SKM-1 treated with dmso at 0.1 percent for 144 hours (cell line): ENCODE measurements at regions not wholly inside any gene's neighbourhood (a gene's known extent, or its start where the extent isn't known, plus 50 kb on each side); places are given as distances from the start of the nearest gene placed in this dataset.
"Not testable (repeated sequence)": the region's sequence is repeated elsewhere in the genome, so short reads cannot be mapped to it uniquely, and the experiment has no call there.

Source experiments
- DNase-seq: peaks from one replicate; lab custom pipeline; 2025; ENCODE audit not compliant: unreplicated experiment; lab: John Stamatoyannopoulos, UW

DNA sequence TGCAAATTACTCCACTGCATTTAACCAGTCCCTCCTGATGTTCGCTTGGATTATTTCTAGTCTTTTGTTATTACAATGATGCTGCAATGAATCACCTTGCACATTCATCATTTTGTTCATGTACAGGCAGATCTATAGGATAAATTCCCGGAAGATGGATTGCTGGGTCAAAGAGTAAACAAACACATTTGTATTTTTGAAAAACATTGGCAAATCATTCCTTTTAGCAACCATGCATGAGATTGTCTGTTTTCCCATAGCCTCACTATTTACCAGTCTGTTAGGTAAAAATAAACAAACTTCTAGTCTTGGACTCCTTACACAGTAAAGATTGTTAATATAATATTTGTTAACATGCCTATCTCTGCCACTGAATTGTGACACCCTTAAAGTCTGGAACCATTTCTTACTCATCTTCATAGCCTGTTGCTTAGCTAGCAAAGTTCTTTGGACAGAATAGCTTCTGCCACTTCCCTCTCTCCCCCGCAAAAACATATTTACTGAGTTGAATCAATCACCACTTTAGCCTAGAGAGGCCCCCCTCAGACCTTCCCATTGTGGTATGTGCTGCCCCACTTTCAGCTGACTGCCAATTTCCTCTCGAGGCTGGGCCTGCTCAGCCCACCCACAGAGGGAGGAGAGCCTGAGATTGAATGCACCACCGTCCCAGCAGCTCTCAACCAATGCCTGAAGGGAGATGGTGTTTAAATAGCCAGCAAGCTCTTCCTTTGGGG lies 108.4 kb upstream of the ATXN3L start:
- no peak for DNase-seq

DNA sequence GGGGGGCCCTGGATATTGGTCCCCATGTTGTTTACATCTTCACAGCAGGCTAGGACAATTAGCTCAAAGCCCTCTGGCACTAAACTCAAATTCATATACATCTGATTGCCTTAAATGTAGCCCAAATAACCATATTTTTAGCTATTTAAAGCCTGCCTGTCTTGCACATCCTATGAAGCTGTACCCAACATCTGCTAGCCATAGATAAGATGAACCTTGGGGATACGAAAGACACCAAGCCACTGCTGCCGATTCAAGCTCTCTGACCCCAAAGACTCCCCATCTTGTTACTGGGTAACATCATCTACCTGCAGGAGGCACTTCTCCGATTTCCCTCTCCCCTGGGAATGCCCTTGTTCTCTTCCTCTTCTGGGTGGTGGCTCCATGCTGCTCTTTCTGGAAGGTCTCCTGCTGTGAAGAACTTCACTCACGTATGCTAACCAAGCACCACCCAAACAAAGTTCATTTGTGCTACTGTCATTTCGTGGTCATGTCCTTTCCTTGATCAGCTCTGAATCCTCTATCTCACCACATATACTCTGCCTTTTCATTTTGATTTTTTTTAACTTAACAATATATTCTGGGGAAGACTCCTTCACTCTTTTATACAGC lies 107.7 kb upstream of the ATXN3L start:
- no peak for DNase-seq

GRCh38 chrX:13420545-13421183 lies 100.8 kb upstream of the ATXN3L start:
- no peak for DNase-seq

GRCh38 chrX:13419918-13420317 lies 100.1 kb upstream of the ATXN3L start:
- DNase-seq = no peak

- no peak for DNase-seq
Observed at GRCh38 chrX:13419276-13419675, 99.4 kb upstream of the ATXN3L start.

DNA sequence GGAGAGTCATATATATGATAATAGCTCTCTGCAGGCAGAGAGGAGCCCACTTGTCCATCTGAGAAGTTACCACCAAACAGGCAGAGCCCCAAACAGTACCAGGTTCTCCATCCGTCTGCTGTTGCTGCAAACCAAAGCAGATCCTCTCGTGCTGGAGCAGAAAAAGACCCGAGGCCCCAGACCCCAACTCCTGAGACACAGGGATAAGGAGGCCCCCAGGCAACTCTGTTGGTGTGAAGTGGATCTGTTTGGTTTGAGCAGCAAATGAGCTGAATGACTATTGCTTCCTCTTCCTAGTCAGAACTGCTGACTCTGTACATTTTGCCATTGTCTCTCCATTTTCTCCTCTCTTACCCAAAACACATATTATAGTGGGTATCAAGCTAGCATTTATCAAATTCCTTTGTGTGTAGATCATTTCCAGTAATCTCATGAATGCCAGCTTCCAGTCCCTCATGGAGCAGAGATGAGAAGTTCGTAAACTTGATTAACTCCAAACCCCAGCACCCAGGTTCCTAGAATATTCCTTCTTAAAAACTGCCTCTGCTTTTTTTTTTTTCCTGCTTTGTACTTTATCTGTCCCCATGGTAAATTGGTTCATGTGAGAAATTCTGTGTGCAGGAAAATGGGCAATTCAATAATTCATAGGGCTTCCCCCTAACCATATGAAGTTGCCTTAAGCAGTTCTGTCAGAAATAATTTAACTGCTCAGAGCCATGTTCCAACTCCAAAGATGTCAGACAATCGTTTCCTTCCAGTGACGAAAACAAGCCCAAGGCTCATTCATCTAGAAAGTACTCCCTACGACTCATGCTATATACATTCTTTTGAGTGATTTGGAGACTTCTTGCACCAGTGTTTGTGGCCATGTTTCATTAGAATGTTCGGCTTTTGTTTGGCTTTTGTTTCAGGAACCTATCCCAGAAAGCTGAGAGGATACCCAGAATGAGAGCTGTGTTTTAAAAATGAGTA lies 98.6 kb upstream of the ATXN3L start:
- DNase-seq = no peak

GRCh38 chrX:13415509-13415908 lies 95.7 kb upstream of the ATXN3L start:
- DNase-seq = no peak

DNA sequence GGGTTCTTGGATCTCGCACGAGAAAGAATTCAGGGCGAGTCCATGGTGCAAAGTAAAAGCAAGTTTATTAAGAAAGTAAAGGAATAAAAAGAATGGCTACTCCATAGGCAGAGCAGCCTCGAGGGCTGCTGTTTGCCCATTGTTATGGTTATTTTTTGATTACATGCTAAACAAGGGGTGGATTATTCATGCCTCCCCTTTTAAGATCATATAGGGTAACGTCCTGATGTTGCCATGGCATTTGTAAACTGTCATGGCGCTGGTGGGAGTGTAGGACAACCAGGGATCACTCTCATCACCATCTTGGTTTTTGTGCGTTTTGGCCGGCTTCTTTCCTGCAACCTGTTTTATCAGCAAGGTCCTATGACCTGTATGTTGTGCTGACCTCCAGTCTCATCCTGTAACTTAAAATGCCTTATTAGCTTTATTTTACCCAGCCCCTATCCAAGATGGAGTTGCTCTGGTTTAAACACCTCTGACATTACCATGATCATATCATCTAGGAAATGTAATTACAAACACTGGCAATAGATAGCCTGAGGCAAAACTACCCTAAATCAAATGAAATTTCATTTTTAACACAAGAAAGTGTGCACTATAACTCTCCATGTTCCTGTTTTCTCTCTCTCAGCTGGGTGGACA lies 94.3 kb upstream of the ATXN3L start:
- DNase-seq = no peak

DNA sequence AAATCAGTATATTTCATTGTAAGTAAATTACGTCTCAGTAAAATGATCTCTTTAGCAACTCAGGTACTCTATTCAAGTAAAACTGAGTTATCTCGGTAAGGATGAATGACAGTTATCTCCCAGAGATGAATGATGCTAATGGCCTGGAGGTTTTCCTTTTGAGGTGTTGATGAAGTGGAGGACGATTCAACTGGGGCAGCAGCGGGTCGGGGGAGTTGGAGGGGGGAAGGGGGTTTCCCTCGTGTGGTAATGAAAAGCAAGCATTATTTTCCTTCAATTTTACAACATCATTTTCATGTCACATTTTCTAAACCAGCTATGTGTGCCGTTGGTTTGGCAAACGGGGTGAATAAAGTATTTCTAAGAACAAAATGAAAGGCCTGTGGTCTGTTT lies 92.4 kb upstream of the ATXN3L start:
- DNase-seq = no peak

DNA sequence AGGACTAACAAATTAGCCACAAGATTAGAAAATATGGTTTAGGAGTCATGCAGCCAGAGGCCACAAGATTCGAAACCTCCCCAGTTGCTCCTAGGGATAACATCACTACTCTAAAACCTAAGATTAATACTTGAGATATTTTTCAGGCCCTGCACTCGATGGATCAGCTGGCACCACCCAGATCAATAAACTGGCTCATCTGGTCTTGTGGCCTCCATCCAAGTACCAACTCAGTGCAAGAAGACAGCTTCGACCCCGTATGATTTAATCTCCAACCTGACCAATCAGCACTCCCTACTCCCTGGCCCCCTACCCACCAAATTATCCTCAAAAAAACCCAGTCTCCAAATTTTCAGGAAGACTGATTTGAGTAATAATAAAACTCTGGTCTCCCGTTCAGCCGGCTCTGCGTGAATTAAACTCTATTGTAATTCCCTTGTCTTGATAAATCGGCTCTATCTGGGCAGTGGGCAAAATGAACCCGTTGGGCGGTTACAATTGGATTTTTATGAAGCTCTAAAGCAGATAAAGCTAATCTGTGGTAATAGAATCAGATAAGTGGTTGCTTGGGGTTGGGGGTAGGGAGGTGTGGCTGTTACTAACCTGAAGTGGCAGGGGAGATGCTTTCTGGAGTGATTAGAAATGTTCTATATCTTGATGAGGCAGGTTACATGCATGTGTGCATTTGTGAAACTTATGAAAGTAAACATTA lies 91.8 kb upstream of the ATXN3L start:
- no peak for DNase-seq

GRCh38 chrX:13408599-13408998 lies 88.7 kb upstream of the ATXN3L start:
- not testable (repeated sequence) for DNase-seq

GRCh38 chrX:13404777-13405176 lies 84.9 kb upstream of the ATXN3L start:
- not testable (repeated sequence) for DNase-seq

DNA sequence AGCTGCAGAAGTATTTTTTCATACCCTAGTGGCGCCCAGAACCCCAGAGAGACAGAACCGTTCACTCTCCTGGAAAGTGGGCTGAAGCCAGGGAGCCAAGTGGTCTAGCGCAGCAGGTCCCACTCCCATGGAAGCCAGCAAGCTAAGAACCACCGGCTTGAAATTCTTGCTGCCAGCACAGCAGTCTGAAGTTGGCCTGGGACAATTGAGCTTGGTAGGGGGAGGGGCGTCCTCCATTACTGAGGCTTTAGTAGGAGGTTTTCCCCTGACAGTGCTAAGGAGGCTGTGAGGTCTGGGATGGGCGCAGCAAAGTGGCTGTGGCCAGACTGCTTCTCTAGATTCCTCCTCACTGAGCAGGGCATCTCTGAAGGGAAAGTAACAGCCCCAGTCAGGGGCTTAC lies 84.5 kb upstream of the ATXN3L start:
- no peak for DNase-seq

DNA sequence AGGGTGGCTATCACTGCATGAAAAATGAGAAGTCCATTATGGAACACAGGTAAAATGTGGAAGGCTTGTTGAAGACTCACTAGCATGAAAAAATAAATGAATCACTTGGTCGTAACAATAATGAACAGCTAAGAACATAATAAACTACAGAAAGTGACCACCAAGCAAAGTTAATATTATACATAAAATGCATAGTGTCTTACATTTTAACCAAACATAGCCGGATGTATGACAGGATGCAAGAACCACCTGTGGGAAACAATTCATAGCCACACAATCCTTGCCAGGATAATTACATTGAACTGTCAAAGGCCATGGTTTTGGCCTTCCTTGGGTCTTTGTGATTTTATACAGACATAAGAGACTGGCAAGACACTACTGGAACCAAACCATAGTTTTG lies 81.9 kb upstream of the ATXN3L start:
- DNase-seq = no peak

DNA sequence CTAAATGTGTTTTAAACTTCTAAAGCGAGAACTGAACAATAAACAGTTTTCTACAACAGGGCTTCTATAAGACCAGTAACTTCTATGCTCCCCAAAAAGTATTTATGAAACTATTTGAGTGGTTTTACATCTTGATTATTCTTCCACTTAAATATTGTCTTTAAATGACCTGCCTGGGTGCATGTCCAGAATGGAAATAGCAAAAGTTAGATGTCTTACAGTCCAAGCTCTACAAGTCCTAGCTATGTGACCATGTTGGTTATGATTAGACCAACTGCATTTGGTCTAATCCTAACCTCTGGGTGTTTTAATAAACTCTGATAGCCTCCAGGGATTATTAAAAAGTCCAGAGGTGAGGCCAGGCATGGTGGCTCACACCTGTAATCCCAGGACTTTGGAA lies 79.0 kb upstream of the ATXN3L start:
- DNase-seq = no peak

DNA sequence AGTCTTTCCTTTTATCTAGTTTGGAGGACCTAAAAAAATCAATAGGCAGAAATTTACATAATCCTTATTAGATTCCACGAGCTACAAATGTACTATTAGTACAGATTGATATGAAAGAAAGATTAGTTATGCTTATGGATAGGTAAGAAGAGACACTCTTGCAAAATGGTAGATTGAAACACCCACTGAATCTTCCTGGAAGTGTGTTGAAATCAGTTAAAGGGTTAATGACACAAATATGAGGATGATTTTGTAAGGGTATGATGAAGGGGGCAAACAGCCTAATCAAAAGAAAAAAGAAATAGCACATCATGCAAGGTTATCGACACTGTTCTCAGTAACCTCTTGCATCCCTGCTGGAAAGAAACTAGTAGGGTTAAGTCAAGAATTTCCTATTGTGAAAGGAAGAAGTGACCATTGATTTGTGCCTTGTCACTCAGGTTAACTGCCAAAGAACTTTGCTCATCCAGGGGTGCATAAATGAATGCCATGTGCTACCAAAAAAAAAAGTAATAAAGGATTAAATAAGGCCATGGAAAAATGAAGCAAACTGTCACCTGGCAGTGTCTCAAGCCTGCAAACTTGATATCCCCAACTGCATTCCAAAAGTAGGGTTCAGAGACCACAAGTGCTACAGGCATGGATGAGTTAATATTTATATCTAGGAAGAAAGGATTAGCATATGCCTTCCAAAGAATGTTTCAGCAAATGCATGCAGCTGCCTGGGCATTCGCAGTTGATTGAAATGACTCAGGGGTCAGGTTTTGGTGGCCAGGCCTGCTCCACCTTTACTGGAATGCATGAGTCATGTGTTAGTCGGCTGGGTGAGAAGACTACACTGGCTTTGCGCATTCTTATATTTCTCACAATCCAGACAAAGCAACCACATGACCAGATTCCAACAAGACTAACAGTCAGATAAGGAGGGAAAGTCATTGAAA lies 78.3 kb upstream of the ATXN3L start:
- no peak for DNase-seq

GRCh38 chrX:13396924-13397323 lies 77.1 kb upstream of the ATXN3L start:
- DNase-seq = no peak

GRCh38 chrX:13389501-13389900 lies 69.6 kb upstream of the ATXN3L start:
- DNase-seq = no peak
